Stimulated activated CD8-positive, alpha-beta memory T cell treated with anti-CD3 and anti-CD28 coated beads, Interleukin-7, amount 100 ng/mL, for 48 hours (primary cell): ENCODE measurements at regions not wholly inside any gene's neighbourhood (a gene's known extent, or its start where the extent isn't known, plus 50 kb on each side); places are given as distances from the start of the nearest gene placed in this dataset.

ENCODE experiments used
- DNase-seq, 2 donors: peaks; one replicate each; pipeline ENCODE4 v3.0.0-alpha.2; 2020; ENCODE audit warnings: low read depth in 1 of 2; ENCODE audit errors: extremely low read depth in 1 of 2

- DNase-seq, result no peak
Observed at GRCh38 chr11:15613789-15614188, 499.1 kb downstream of the INSC start.

DNA sequence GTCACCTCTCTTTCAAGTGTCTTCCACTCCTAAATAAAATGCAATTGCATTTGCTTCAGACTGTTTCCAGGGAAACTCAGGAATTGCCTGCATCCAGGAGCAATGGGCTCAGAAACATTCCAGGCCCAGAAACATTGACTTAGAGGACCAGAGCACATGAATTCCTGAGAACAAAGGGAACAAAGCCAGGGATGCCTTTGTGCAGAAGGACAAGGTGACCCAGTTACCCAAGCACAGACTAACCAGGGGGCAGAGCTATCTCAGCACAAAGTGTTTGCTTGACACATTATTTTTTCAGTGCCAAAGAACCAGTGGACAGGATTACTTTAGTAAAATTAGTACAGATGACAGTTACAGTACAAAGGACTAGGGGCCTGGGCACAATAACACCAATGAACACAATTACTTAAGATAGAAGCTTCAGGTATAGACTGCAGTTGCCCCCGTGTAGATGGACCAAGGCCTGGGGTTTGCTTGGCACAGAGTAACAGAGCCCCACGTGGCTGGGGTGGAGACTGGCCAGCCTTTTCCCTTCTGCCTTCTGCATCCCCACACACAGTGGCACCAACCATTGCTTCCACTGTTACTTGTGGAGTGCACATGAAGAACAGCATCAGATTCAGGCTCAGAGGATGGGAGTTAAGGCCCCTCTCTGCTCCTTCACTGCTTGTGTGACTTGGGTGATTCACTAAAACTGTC, 500.8 kb downstream of the INSC start:
- DNase-seq, result no peak

GRCh38 chr11:15616130-15617105, 501.7 kb downstream of the INSC start:
- DNase-seq, result no peak

DNA sequence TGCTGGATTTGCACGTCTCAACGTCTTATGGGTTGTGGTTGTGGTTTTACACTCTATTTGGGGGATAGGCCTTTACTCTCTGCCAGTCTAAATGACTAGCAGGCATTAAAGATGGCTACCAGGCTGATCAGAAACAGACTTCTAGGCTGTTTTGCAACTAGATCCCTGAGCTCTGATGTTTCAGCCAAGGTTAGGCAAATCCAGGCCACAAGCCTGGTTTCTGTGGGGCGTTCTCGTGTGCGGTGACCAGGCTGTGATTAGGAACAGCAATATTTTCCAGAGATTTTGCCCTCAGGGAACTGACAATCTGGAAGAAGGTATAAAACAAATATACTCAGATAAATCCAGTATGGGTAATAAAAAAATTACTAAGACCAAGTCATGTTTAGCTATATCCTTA, 502.4 kb downstream of the INSC start:
- no peak for DNase-seq

- DNase-seq, result no peak
Observed at GRCh38 chr11:15618583-15619032, 503.9 kb downstream of the INSC start.

- DNase-seq, result no peak
Observed at GRCh38 chr11:15621565-15621964, 506.8 kb downstream of the INSC start.

GRCh38 chr11:15622231-15622890, 507.6 kb downstream of the INSC start:
- DNase-seq, result no peak

GRCh38 chr11:15624701-15625100, 510.0 kb downstream of the INSC start:
- no peak for DNase-seq

- no peak for DNase-seq
Observed at GRCh38 chr11:15625691-15626090, 511.0 kb downstream of the INSC start.

- DNase-seq, result no peak
Observed at GRCh38 chr11:15627560-15627959, 512.8 kb downstream of the INSC start.

DNA sequence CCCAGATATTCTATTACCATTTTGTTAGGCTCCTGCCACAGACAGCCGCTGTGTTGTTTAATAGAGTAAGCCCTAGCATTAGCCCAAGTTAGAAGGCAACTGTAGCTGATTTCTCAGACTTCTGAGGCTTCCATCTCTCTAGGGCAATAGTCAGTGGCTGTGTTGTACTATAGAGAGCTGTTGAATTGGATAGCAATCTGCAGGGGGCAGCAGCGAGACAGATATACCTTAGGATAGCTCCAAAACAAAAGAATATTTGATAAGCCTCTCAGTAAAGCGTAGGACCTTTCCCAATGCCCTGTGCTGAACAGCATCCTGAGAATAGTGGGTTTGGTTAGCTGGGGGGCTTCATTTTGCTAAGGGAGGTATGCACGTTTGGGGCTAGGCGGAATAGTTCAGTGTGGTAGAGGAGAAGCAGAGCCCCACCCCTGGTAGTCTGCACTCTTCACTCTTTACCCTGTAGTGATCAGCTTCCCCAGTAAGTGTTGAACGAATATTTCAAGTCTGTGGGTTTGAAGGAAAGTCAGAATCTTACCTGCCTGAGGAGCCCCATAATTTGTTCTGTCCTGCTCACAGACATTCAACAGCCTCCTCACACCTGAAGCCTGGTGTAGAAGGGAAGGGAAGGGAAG, 515.1 kb downstream of the INSC start:
- DNase-seq, result no peak

GRCh38 chr11:15630896-15631295, 516.2 kb downstream of the INSC start:
- no peak for DNase-seq

DNA sequence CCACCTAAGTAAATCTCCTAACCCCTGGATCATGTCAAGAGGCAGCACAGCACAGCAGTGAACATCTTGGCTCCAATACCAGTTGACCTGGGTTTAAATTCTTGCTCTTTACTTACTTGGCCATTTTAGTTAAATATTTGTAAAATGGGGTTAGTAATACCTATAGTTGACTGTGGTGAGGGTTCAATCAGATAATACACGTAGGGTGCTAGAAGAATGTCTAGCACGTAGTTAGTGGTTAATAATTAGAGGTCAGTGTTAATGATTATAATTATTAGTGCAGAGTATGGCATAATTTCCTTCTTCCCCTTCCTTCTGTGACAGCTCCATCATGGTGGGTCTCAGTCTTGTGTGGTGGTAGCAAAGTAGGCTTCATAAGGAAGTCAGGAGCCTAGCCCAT, 520.8 kb downstream of the INSC start:
- DNase-seq, result no peak

DNA sequence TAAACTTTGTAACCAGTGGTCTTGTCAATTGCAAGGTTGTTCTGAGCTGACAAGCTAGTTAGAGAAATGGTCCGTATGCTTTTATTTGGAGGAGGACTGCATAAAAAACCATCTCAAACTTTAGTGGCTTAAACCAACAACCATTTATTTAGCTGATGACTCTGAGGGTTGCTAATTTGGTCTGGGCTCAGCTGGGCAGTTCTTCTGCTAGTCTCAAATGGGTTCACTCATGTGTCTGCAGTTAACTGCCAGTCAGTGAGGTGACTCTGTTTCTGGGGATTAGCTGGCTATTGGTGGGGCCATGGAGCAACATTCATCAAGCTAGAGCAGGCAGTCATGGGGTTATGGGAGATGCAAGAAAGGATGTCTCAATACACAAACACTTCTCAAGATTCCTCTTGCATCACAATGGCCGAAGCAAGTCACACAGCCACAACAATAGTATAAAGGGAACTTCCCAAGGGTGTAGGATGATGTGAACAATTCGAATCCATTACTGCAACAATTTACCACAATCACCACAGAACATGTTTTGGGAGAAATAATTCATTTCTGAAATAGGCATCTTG, 521.9 kb downstream of the INSC start:
- DNase-seq, result no peak

DNA sequence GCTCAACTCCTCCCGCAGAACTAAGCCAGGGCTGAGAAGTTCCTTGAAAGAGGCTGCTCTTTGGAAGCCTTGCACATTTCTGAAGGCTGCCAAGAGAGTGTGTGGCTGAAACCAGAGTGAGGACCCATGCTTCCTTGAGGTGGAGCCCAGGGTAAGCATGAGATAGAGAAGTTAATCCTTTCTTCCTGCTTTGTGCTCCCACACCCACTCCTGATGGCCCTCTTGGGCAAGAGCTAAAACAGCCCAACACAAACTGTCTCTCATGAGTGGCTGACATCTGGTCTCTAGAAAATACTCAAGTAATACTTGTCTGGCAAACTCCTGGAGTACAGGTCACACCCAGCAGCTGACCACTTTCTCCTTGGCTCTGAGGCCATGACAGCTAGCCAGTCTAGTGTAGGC, 523.7 kb downstream of the INSC start:
- no peak for DNase-seq

DNA sequence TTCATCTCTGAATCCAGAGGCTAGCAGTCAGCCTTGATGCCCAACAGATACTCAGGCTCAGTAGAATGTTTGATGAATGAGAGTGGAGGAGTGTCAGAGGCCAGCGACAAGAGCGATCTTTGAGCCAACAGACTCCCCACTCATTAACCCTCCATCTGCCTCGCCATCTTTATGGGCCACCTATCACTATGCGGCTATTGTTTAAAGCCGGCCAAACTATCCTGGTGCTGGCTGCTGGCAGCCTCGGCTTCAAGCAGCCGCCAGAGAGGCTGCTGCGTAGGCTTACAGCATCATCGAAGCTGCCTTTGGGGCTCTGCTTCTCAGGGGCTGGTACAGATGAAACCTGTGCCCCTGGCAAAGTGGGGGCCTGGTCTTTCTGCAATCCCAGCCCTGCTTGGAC, 525.6 kb downstream of the INSC start:
- DNase-seq, result no peak

DNA sequence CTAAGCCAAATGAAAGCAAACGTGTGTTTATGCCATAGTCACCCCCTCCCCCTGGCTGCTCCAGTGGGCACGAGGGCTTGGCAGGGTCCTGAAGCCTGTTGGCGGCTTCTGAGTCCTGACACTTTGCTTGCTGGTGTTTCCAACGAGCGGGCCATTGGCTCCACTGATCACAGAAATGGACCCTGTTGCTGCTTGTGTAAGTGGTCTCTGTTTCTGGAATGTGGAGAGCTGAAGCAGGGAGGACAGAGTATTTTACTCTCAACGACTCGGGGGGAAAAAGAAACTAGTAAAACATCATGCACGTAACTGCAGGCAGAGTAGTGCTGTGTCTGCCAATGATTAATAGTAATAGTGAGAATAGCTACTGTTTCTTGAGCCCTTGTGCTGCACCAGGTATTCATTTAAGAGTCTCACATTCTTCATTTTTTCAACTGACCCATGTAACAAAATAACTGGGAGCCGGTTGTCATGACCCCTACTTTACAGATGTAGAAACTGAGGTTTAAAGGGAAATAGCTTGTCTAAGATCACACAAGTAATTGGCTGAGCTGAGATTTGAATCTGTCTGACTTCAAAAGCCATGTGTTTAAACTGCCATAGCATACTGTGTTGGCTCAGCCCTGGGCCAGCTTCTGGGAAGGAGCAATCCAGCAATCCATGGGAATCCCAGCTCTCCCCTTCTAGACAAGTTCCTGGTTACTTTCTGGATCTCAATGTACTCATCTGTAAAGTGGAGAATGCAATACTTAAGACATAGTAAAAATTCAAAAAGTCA, 526.7 kb downstream of the INSC start:
- DNase-seq, result no peak

GRCh38 chr11:15645201-15645600, 530.5 kb downstream of the INSC start:
- no peak for DNase-seq

GRCh38 chr11:15649371-15650104, 534.8 kb downstream of the INSC start:
- no peak for DNase-seq
